Gastrocnemius medialis (tissue), 4 donors: ENCODE measurements at regions not wholly inside any gene's neighbourhood (a gene's known extent, or its start where the extent isn't known, plus 50 kb on each side); places are given as distances from the start of the nearest gene placed in this dataset.

Experiments used
- POLR2A ChIP-seq, 2 donors: fragments of 450-650 bp; IDR thresholded peaks; one replicate each; pipeline ENCODE4 v1.6.1; 2017; ENCODE audit warnings: antibody characterized with exemption in 2 of 2, mild to moderate bottlenecking in 2 of 2, moderate library complexity in 2 of 2
- TF ChIP-seq, protein P1 (sequence below), 5 experiments: fragments of 450-650 bp in 3 of 5; fragments of 200-600 bp in 2 of 5; sonication (generic) in 2 of 5; IDR thresholded peaks in 4 of 5; conservative IDR thresholded peaks in 1 of 5; 1 replicate in 4 of 5; 2 replicates in 1 of 5; pipeline ENCODE4 v1.5.1; 2016 to 2019; ENCODE audit warnings: antibody characterized with exemption in 5 of 5, mild to moderate bottlenecking in 3 of 5, moderate library complexity in 3 of 5

DNA sequence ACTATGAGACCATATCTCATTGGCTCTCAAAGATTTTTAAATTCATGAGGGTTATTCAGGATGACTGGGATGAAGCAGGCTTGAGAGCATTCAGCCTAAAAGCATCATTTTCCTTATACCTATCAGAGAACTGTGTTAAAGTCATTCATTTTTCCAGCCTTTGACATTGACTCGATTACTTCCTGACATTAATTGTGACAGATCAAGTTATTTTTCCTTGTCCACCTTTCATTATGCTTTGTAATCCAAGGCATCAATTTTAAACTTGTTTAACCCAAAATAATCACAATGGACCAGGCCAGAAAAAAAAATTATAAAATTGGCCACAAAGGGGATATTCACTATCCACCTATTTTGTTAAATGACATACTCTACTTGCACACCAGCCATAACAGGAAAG lies 1606.8 kb upstream of the PIK3C3 start:
- TF ChIP-seq POLR2A (IDR thresholded peaks at IDR 0.05): no peak
- TF ChIP-seq, protein P1, sequence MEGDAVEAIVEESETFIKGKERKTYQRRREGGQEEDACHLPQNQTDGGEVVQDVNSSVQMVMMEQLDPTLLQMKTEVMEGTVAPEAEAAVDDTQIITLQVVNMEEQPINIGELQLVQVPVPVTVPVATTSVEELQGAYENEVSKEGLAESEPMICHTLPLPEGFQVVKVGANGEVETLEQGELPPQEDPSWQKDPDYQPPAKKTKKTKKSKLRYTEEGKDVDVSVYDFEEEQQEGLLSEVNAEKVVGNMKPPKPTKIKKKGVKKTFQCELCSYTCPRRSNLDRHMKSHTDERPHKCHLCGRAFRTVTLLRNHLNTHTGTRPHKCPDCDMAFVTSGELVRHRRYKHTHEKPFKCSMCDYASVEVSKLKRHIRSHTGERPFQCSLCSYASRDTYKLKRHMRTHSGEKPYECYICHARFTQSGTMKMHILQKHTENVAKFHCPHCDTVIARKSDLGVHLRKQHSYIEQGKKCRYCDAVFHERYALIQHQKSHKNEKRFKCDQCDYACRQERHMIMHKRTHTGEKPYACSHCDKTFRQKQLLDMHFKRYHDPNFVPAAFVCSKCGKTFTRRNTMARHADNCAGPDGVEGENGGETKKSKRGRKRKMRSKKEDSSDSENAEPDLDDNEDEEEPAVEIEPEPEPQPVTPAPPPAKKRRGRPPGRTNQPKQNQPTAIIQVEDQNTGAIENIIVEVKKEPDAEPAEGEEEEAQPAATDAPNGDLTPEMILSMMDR (IDR thresholded peaks at IDR 0.05 in 4 of 5, conservative IDR thresholded peaks at IDR 0.05 in 1 of 5): no peak
